ENCODE measurements at regions not wholly inside any gene's neighbourhood (a gene's known extent, or its start where the extent isn't known, plus 50 kb on each side); places are given as distances from the start of the nearest gene placed in this dataset.

- TF ChIP-seq, protein P1, sequence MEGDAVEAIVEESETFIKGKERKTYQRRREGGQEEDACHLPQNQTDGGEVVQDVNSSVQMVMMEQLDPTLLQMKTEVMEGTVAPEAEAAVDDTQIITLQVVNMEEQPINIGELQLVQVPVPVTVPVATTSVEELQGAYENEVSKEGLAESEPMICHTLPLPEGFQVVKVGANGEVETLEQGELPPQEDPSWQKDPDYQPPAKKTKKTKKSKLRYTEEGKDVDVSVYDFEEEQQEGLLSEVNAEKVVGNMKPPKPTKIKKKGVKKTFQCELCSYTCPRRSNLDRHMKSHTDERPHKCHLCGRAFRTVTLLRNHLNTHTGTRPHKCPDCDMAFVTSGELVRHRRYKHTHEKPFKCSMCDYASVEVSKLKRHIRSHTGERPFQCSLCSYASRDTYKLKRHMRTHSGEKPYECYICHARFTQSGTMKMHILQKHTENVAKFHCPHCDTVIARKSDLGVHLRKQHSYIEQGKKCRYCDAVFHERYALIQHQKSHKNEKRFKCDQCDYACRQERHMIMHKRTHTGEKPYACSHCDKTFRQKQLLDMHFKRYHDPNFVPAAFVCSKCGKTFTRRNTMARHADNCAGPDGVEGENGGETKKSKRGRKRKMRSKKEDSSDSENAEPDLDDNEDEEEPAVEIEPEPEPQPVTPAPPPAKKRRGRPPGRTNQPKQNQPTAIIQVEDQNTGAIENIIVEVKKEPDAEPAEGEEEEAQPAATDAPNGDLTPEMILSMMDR (IDR thresholded peaks at IDR 0.05): no peak
- TF ChIP-seq POLR2A (IDR thresholded peaks at IDR 0.05): no peak
Observed at GRCh38 chr12:47590771-47591360, 115.0 kb downstream of the RPAP3 start.
